Ishikawa (cell line): ENCODE measurements at regions not wholly inside any gene's neighbourhood (a gene's known extent, or its start where the extent isn't known, plus 50 kb on each side); places are given as distances from the start of the nearest gene placed in this dataset.

Source experiments
- CEBPB ChIP-seq: IDR thresholded peaks from 2 replicates; pipeline ENCODE4 v1.6.1; 2012
- CREB1 ChIP-seq: IDR thresholded peaks from 2 replicates; pipeline ENCODE4 v1.6.1; 2012; ENCODE audit warnings: low read depth
- EGR1 ChIP-seq: IDR thresholded peaks from 2 replicates; pipeline ENCODE4 v1.6.1; 2012
- EP300 ChIP-seq: IDR thresholded peaks from 2 replicates; pipeline ENCODE4 v1.6.1; 2012; ENCODE audit warnings: borderline replicate concordance
- FOXM1 ChIP-seq: IDR thresholded peaks from 2 replicates; pipeline ENCODE4 v1.6.1; 2012; ENCODE audit warnings: low read depth, borderline replicate concordance
- NFIC ChIP-seq: IDR thresholded peaks from 2 replicates; pipeline ENCODE4 v1.6.1; 2012
- RAD21 ChIP-seq: IDR thresholded peaks from 2 replicates; pipeline ENCODE4 v1.6.1; 2012; ENCODE audit warnings: low read depth
- TAF1 ChIP-seq: IDR thresholded peaks from 2 replicates; pipeline ENCODE4 v1.6.1; 2012; ENCODE audit warnings: low read depth, mild to moderate bottlenecking
- TCF12 ChIP-seq: IDR thresholded peaks from 2 replicates; pipeline ENCODE4 v1.6.1; 2012; ENCODE audit warnings: low read depth
- TEAD4 ChIP-seq: IDR thresholded peaks from 2 replicates; pipeline ENCODE4 v1.6.1; 2012
- YY1 ChIP-seq: IDR thresholded peaks from 2 replicates; pipeline ENCODE4 v1.6.1; 2012; ENCODE audit warnings: low read depth
- ZBTB7A ChIP-seq: IDR thresholded peaks from 2 replicates; pipeline ENCODE4 v1.6.1; 2012; ENCODE audit warnings: low read depth
- TF ChIP-seq, protein P1 (sequence below): IDR thresholded peaks from 2 replicates; pipeline ENCODE4 v1.6.1; 2012; ENCODE audit warnings: low read depth, mild to moderate bottlenecking
- TF ChIP-seq, protein P2 (sequence below): IDR thresholded peaks from 2 replicates; pipeline ENCODE4 v1.6.1; 2012
- TF ChIP-seq, protein P3 (sequence below): IDR thresholded peaks from 2 replicates; pipeline ENCODE4 v1.6.1; 2012

GRCh38 chr3:107438671-107439070, 61.4 kb downstream of the CCDC54 start:
- no peak for TF ChIP-seq RAD21
- TF ChIP-seq, protein P1, sequence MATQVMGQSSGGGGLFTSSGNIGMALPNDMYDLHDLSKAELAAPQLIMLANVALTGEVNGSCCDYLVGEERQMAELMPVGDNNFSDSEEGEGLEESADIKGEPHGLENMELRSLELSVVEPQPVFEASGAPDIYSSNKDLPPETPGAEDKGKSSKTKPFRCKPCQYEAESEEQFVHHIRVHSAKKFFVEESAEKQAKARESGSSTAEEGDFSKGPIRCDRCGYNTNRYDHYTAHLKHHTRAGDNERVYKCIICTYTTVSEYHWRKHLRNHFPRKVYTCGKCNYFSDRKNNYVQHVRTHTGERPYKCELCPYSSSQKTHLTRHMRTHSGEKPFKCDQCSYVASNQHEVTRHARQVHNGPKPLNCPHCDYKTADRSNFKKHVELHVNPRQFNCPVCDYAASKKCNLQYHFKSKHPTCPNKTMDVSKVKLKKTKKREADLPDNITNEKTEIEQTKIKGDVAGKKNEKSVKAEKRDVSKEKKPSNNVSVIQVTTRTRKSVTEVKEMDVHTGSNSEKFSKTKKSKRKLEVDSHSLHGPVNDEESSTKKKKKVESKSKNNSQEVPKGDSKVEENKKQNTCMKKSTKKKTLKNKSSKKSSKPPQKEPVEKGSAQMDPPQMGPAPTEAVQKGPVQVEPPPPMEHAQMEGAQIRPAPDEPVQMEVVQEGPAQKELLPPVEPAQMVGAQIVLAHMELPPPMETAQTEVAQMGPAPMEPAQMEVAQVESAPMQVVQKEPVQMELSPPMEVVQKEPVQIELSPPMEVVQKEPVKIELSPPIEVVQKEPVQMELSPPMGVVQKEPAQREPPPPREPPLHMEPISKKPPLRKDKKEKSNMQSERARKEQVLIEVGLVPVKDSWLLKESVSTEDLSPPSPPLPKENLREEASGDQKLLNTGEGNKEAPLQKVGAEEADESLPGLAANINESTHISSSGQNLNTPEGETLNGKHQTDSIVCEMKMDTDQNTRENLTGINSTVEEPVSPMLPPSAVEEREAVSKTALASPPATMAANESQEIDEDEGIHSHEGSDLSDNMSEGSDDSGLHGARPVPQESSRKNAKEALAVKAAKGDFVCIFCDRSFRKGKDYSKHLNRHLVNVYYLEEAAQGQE = no peak
- no peak for TF ChIP-seq NFIC
- TF ChIP-seq, protein P2, sequence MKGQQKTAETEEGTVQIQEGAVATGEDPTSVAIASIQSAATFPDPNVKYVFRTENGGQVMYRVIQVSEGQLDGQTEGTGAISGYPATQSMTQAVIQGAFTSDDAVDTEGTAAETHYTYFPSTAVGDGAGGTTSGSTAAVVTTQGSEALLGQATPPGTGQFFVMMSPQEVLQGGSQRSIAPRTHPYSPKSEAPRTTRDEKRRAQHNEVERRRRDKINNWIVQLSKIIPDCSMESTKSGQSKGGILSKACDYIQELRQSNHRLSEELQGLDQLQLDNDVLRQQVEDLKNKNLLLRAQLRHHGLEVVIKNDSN = no peak
- TF ChIP-seq TEAD4 = no peak
- TF ChIP-seq, protein P3, sequence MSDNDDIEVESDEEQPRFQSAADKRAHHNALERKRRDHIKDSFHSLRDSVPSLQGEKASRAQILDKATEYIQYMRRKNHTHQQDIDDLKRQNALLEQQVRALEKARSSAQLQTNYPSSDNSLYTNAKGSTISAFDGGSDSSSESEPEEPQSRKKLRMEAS = no peak
- no peak for TF ChIP-seq YY1
- TF ChIP-seq EGR1 = no peak
- no peak for TF ChIP-seq TCF12
- TF ChIP-seq EP300 = no peak
- TF ChIP-seq TAF1 = no peak
- TF ChIP-seq ZBTB7A = no peak

DNA sequence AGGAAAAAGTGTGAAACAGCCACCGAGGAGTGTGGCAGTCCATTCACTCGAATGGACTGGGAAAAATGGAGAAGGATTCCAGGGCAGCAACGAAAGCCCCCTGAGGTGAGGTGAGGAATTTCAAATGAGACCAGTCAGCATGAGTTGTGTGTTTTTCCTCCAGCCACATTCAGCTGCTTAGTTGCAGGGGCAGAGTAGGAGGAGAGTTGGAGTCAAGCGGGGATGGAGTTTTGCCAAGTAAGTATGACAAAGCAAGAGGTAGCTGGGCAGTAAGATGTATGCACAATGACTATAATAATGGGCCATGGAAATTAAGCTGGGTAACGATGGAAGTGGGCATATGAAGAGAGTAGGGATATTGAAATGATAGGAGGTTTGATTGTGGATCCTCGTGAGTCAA, 64.4 kb downstream of the CCDC54 start:
- no peak for TF ChIP-seq NFIC
- no peak for TF ChIP-seq CEBPB
- no peak for TF ChIP-seq TEAD4
- TF ChIP-seq, protein P2 = no peak
- TF ChIP-seq TCF12 = no peak
- TF ChIP-seq EP300 = no peak
- no peak for TF ChIP-seq TAF1
- TF ChIP-seq, protein P1 = no peak
- TF ChIP-seq CREB1 = no peak
- TF ChIP-seq, protein P3 = no peak
- TF ChIP-seq ZBTB7A = no peak
- no peak for TF ChIP-seq YY1
- no peak for TF ChIP-seq FOXM1
- no peak for TF ChIP-seq RAD21
- TF ChIP-seq EGR1 = no peak

DNA sequence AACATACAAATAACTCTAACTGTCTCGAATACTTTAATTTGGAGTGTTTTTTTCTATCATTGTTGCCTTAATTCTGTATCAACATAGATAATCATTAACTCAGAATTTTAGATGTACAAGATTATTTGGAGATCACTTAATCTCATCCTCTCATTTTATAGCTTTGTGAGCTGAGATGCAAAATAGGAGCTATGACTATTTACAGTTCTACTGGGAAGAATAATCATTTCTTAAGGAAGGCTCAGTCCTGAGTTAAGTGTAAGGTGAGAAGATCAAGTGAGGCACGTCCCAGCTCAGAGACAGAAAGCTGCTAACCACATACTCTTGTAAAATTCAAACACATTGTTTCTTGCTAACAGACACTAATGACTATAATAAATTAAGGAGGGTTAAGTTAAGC, 66.2 kb downstream of the CCDC54 start:
- TF ChIP-seq EP300 = no peak
- no peak for TF ChIP-seq CEBPB
- no peak for TF ChIP-seq TEAD4
- TF ChIP-seq ZBTB7A = no peak
- no peak for TF ChIP-seq RAD21
- no peak for TF ChIP-seq TCF12
- no peak for TF ChIP-seq CREB1
- TF ChIP-seq FOXM1 = no peak
- TF ChIP-seq YY1 = no peak
- TF ChIP-seq, protein P3 = no peak
- TF ChIP-seq NFIC = no peak
- TF ChIP-seq, protein P1 = no peak
- no peak for TF ChIP-seq TAF1

- TF ChIP-seq, protein P2 = no peak
- no peak for TF ChIP-seq YY1
- TF ChIP-seq TEAD4 = no peak
These were observed 69.5 kb downstream of the CCDC54 start for GRCh38 chr3:107446706-107447105.
